ENCODE measurements at regions not wholly inside any gene's neighbourhood (a gene's known extent, or its start where the extent isn't known, plus 50 kb on each side); places are given as distances from the start of the nearest gene placed in this dataset.
A peak's percentile ranks its signal among the peaks of the same experiment; 100 is the strongest.

- Histone ChIP-seq H3K18ac (ENCODE audit: low read depth, low read length) (no peak overlapping the region), H2BK5ac (ENCODE audit: low read depth, low read length, poor library complexity, severe bottlenecking) (no peak overlapping the region), H3K23ac (ENCODE audit: low read depth, low read length) (no peak overlapping the region), H3K9ac (ENCODE audit: low read depth, low read length) (no peak overlapping the region), H2BK20ac (ENCODE audit: low read depth, low read length) (no peak overlapping the region), H3K56ac (ENCODE audit: extremely low read depth, insufficient read depth, low read length) (no peak overlapping the region), H3K79me1 (ENCODE audit: low read depth in 1 of 2, low read length in 2 of 2) (no peaks in the 10 kb centered on the region), H2AK9ac (replicated peaks; ENCODE audit: low read depth, low read length, poor library complexity) (no peak overlapping the region), H3K27ac (ENCODE audit: insufficient read depth, low read length) (no peak overlapping the region), H4K5ac (ENCODE audit: low read depth, low read length) (no peak overlapping the region), H3K4me1 (ENCODE audit: control insufficient read depth, insufficient read depth, low read length) (no peaks in the 10 kb centered on the region), H3K27me3 (ENCODE audit: control insufficient read depth, insufficient read depth, low read length) (no peaks in the 10 kb centered on the region), H4K91ac (ENCODE audit: insufficient read depth, low read depth, low read length) (no peak overlapping the region), H2AK5ac (ENCODE audit: low read depth, low read length) (no peak overlapping the region), H4K20me1 (ENCODE audit: insufficient read depth, low read length) (no peaks in the 10 kb centered on the region), H3K36me3 (ENCODE audit: control insufficient read depth, insufficient read depth, low read length) (no peaks in the 10 kb centered on the region), H3K14ac (replicated peaks; ENCODE audit: low read depth, low read length) (no peak overlapping the region), H4K8ac (ENCODE audit: low read depth in 2 of 2, low read length in 2 of 2) (no peak overlapping the region), H3K4ac (ENCODE audit: low read depth, low read length) (no peak overlapping the region), H3K4me3 (ENCODE audit: insufficient read depth, low read depth, low read length) (no peak overlapping the region), H3K9me3 (ENCODE audit: control insufficient read depth, insufficient read depth, low read length) (no peaks in the 10 kb centered on the region), H3K9me1 (ENCODE audit: insufficient read depth, low read length) (peaks cover 5% of the 10 kb centered on the region; the same call in 1 of the 2 replicates), H2BK120ac (ENCODE audit: low read depth, low read length) (no peak overlapping the region), H2AFZ (replicated peaks; ENCODE audit: low read length, poor library complexity) (no peak overlapping the region), H2BK15ac (ENCODE audit: low read depth, low read length) (no peak overlapping the region), H3K4me2 (ENCODE audit: low read depth, low read length) (no peak overlapping the region)
- no TSS peak for BruUV-seq (replicated peaks)
- intact Hi-C loops (cut with micrococcal nuclease) (no loop called here), dilution Hi-C loops (cut with HindIII; ENCODE audit: low sequenced_read_pairs, unreplicated experiment) (no loop called here), in situ Hi-C loops (cut with MboI; ENCODE audit: low sequenced_read_pairs) (loop anchor here (25.0 kb wide), 1 partner anchor 238 kb away; no protein-coding TSS in a partner anchor)
- ChIA-PET POLR2A (ENCODE audit: unreplicated experiment) (no interaction called here), CTCF (interaction anchor here (1.4 kb wide), 1 partner anchor 17 kb away, joined by 4 read pairs; no protein-coding TSS in a partner anchor)
- DNase-seq (no peak), ATAC-seq (ENCODE audit: low read depth) (peak; percentile 29; the same call in 1 of the 2 replicates)
- WGBS, 2 experiments (ENCODE audit: extremely low coverage in 2 of 2, insufficient read length in 1 of 2): 67% methylated on average over 1 of the region's 2 CpGs; no CpG with 5 or more reads in 1 of the 2 experiments
- no peak for TF ChIP-seq RAD21 (IDR thresholded peaks at IDR 0.05; ENCODE audit: low read length)
Measured at GRCh38 chr13:79799059-79799867, 318.3 kb downstream of the NDFIP2 start.

Measured in IMR-90 (cell line).